ENCODE measurements at regions not wholly inside any gene's neighbourhood (a gene's known extent, or its start where the extent isn't known, plus 50 kb on each side); places are given as distances from the start of the nearest gene placed in this dataset.

DNA sequence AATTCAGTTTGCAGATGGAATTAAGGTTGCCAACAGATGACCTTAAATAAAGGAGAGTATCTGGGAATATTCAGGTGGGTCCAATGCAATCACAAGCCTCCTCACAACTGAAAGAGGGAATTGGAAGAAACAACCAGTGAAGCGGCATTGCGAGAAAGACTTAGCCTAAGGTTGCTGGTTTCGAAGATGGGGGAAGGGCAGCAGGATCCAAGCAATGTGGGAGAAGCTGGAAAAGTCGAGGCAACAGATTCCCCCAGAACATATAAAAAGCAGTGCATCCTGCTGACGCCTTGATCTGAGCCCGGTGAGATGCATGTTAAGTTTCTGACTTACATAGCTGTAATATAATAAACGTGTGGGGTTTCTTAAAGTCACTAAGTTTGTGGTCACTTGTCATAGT, 162.5 kb downstream of the NDUFA10 start:
- no peaks in the 10 kb centered on the region for H3K79me2 ChIP-seq (ENCODE audit: control insufficient read depth, insufficient read depth, low read length)
- H3K4me2 ChIP-seq (ENCODE audit: extremely low read depth, insufficient read depth, low read length) = no peak overlapping the region
- H3K9me3 ChIP-seq (ENCODE audit: control insufficient read depth, insufficient read depth, low read depth, low read length) = peaks cover 9% of the 10 kb centered on the region
- H3K9ac ChIP-seq (ENCODE audit: insufficient read depth, low read length) = no peak overlapping the region
- H2AFZ ChIP-seq (ENCODE audit: low read length) = no peak overlapping the region
- no peak overlapping the region for H3K27ac ChIP-seq (ENCODE audit: insufficient read depth, low read length)
- H3K4me3 ChIP-seq (replicated peaks in 1 of 4; ENCODE audit: control extremely low read depth in 1 of 4, insufficient read depth in 1 of 4, low read depth in 3 of 4, low read length in 4 of 4) = no peak overlapping the region
- TF ChIP-seq, protein P1, sequence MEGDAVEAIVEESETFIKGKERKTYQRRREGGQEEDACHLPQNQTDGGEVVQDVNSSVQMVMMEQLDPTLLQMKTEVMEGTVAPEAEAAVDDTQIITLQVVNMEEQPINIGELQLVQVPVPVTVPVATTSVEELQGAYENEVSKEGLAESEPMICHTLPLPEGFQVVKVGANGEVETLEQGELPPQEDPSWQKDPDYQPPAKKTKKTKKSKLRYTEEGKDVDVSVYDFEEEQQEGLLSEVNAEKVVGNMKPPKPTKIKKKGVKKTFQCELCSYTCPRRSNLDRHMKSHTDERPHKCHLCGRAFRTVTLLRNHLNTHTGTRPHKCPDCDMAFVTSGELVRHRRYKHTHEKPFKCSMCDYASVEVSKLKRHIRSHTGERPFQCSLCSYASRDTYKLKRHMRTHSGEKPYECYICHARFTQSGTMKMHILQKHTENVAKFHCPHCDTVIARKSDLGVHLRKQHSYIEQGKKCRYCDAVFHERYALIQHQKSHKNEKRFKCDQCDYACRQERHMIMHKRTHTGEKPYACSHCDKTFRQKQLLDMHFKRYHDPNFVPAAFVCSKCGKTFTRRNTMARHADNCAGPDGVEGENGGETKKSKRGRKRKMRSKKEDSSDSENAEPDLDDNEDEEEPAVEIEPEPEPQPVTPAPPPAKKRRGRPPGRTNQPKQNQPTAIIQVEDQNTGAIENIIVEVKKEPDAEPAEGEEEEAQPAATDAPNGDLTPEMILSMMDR (conservative IDR thresholded peaks at IDR 0.05 in 1 of 2, IDR thresholded peaks at IDR 0.05 in 1 of 2; ENCODE audit: low read depth in 1 of 2, low read length in 2 of 2) = no peak
- TF ChIP-seq EZH2 (IDR thresholded peaks at IDR 0.05; ENCODE audit: low read length, missing control alignments) = no peak
- H4K20me1 ChIP-seq (ENCODE audit: control insufficient read depth, extremely low read depth, insufficient read depth, low read length) = no peaks in the 10 kb centered on the region
- H3K36me3 ChIP-seq (ENCODE audit: control insufficient read depth, insufficient read depth, low read length) = no peaks in the 10 kb centered on the region
- no peaks in the 10 kb centered on the region for H3K4me1 ChIP-seq (ENCODE audit: control insufficient read depth, extremely low read depth, insufficient read depth, low read length)
- no peaks in the 10 kb centered on the region for H3K27me3 ChIP-seq (ENCODE audit: control insufficient read depth, insufficient read depth, low read length)
- DNase-seq (ENCODE audit: low read depth in 2 of 2) = no peak

DNA sequence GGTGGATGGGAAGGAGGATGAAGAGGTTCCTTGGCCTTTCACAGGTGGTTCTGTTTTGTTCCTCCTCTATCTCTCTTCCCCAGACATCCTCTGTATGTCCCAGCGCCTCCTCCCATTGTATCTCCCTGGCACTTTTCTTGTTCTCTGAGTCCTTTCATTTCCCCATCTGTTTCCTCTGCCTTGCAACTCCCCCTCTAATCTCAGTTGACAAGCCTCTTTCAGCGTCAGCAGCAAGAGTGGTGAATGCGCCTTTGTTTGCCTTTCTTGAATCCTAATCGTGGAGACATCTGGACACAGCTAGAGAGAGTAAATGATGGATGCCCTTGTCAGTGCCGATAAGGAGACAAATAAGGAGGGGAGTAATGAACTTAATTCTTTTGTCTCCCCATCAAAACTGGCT, 167.0 kb downstream of the NDUFA10 start:
- no peak for DNase-seq (ENCODE audit: low read depth in 2 of 2)
- H4K20me1 ChIP-seq (ENCODE audit: control insufficient read depth, extremely low read depth, insufficient read depth, low read length) = no peaks in the 10 kb centered on the region
- H3K36me3 ChIP-seq (ENCODE audit: control insufficient read depth, insufficient read depth, low read length) = no peaks in the 10 kb centered on the region
- no peak overlapping the region for H3K9ac ChIP-seq (ENCODE audit: insufficient read depth, low read length)
- H3K79me2 ChIP-seq (ENCODE audit: control insufficient read depth, insufficient read depth, low read length) = no peaks in the 10 kb centered on the region
- no peak overlapping the region for H3K27ac ChIP-seq (ENCODE audit: insufficient read depth, low read length)
- no peaks in the 10 kb centered on the region for H3K9me3 ChIP-seq (ENCODE audit: control insufficient read depth, insufficient read depth, low read depth, low read length)
- H3K4me2 ChIP-seq (ENCODE audit: extremely low read depth, insufficient read depth, low read length) = no peak overlapping the region
- no peak overlapping the region for H2AFZ ChIP-seq (ENCODE audit: low read length)
- H3K27me3 ChIP-seq (ENCODE audit: control insufficient read depth, insufficient read depth, low read length) = no peaks in the 10 kb centered on the region
- TF ChIP-seq, protein P1 (conservative IDR thresholded peaks at IDR 0.05 in 1 of 2, IDR thresholded peaks at IDR 0.05 in 1 of 2; ENCODE audit: low read depth in 1 of 2, low read length in 2 of 2) = no peak
- TF ChIP-seq EZH2 (IDR thresholded peaks at IDR 0.05; ENCODE audit: low read length, missing control alignments) = no peak
- no peak overlapping the region for H3K4me3 ChIP-seq (replicated peaks in 1 of 4; ENCODE audit: control extremely low read depth in 1 of 4, insufficient read depth in 1 of 4, low read depth in 3 of 4, low read length in 4 of 4)
- no peaks in the 10 kb centered on the region for H3K4me1 ChIP-seq (ENCODE audit: control insufficient read depth, extremely low read depth, insufficient read depth, low read length)

DNA sequence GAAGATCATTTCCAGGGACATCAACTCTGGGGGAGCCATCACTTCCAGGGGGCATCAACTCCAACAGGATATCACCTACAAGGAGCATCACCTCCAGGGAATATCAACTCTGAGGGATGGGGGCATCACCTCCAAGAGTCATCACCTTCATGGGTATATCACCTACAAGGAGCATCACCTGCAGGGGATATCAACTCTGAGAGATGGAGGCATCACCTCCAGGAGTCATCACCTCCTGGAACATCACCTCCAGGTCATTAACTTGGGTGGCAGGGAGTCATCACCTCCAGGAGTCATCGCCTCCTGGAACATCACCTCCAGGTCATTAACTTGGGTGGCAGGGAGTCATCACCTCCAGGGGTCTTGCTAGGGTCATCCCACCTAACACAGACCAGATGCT, 167.6 kb downstream of the NDUFA10 start:
- Histone ChIP-seq H3K9me3 (ENCODE audit: control insufficient read depth, insufficient read depth, low read depth, low read length) (no peaks in the 10 kb centered on the region), H3K4me2 (ENCODE audit: extremely low read depth, insufficient read depth, low read length) (no peak overlapping the region), H3K4me1 (ENCODE audit: control insufficient read depth, extremely low read depth, insufficient read depth, low read length) (no peaks in the 10 kb centered on the region), H2AFZ (ENCODE audit: low read length) (no peak overlapping the region), H3K36me3 (ENCODE audit: control insufficient read depth, insufficient read depth, low read length) (no peaks in the 10 kb centered on the region), H3K79me2 (ENCODE audit: control insufficient read depth, insufficient read depth, low read length) (no peaks in the 10 kb centered on the region), H3K9ac (ENCODE audit: insufficient read depth, low read length) (no peak overlapping the region), H3K4me3 (replicated peaks in 1 of 4; ENCODE audit: control extremely low read depth in 1 of 4, insufficient read depth in 1 of 4, low read depth in 3 of 4, low read length in 4 of 4) (no peak overlapping the region), H3K27ac (ENCODE audit: insufficient read depth, low read length) (no peak overlapping the region), H4K20me1 (ENCODE audit: control insufficient read depth, extremely low read depth, insufficient read depth, low read length) (no peaks in the 10 kb centered on the region), H3K27me3 (ENCODE audit: control insufficient read depth, insufficient read depth, low read length) (no peaks in the 10 kb centered on the region)
- no peak for TF ChIP-seq EZH2 (IDR thresholded peaks at IDR 0.05; ENCODE audit: low read length, missing control alignments)
- TF ChIP-seq, protein P1 (conservative IDR thresholded peaks at IDR 0.05 in 1 of 2, IDR thresholded peaks at IDR 0.05 in 1 of 2; ENCODE audit: low read depth in 1 of 2, low read length in 2 of 2) = no peak
- no peak for DNase-seq (ENCODE audit: low read depth in 2 of 2)
